ENCODE measurements at regions not wholly inside any gene's neighbourhood (a gene's known extent, or its start where the extent isn't known, plus 50 kb on each side); places are given as distances from the start of the nearest gene placed in this dataset.

- TF ChIP-seq, protein P1, sequence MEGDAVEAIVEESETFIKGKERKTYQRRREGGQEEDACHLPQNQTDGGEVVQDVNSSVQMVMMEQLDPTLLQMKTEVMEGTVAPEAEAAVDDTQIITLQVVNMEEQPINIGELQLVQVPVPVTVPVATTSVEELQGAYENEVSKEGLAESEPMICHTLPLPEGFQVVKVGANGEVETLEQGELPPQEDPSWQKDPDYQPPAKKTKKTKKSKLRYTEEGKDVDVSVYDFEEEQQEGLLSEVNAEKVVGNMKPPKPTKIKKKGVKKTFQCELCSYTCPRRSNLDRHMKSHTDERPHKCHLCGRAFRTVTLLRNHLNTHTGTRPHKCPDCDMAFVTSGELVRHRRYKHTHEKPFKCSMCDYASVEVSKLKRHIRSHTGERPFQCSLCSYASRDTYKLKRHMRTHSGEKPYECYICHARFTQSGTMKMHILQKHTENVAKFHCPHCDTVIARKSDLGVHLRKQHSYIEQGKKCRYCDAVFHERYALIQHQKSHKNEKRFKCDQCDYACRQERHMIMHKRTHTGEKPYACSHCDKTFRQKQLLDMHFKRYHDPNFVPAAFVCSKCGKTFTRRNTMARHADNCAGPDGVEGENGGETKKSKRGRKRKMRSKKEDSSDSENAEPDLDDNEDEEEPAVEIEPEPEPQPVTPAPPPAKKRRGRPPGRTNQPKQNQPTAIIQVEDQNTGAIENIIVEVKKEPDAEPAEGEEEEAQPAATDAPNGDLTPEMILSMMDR (IDR thresholded peaks at IDR 0.05; ENCODE audit: low read depth, low read length): no peak
- no peak overlapping the region for H3K4me3 ChIP-seq (ENCODE audit: low read depth, low read length)
- no peak for DNase-seq (ENCODE audit: low read depth, low spot score)
Measured at GRCh38 chr2:235194836-235195235, 243.0 kb downstream of the SH3BP4 start.

DNA sequence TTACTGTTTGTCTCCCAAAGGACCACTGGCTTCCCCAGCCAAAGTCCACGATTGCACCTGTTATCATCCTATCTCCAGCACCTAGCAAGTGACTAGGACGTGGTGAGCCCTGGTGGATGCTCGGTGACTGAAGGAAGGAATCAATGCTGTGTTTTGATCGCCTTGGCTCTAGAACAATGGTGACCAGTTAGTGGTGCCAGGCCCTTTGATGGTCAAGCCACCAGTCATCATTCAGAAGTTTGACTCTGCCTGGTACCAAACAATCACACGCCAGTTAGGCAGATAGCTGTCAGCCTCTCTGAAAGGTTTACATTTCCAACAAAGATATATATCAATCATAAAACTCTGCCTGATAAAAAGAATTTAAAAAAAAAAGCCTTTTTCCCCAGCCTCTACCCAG, 244.1 kb downstream of the SH3BP4 start:
- H3K4me3 ChIP-seq (ENCODE audit: low read depth, low read length): no peak overlapping the region
- TF ChIP-seq, protein P1 (IDR thresholded peaks at IDR 0.05; ENCODE audit: low read depth, low read length): no peak
- DNase-seq (ENCODE audit: low read depth, low spot score): no peak
- in situ Hi-C loops (cut with HindIII; ENCODE audit: low sequenced_read_pairs): no loop called here

More at GRCh38 chr2:235194836-235195235, 243.0 kb downstream of the SH3BP4 start:
- in situ Hi-C loops (cut with HindIII; ENCODE audit: low sequenced_read_pairs): no loop called here

- TF ChIP-seq, protein P1 (IDR thresholded peaks at IDR 0.05; ENCODE audit: low read depth, low read length): no peak
- H3K4me3 ChIP-seq (ENCODE audit: low read depth, low read length): no peak overlapping the region
- in situ Hi-C loops (cut with HindIII; ENCODE audit: low sequenced_read_pairs): no loop called here
- DNase-seq (ENCODE audit: low read depth, low spot score): no peak
Measured at GRCh38 chr2:235199128-235199527, 247.3 kb downstream of the SH3BP4 start.

GRCh38 chr2:235200216-235200615, 248.4 kb downstream of the SH3BP4 start:
- H3K4me3 ChIP-seq (ENCODE audit: low read depth, low read length): no peak overlapping the region
- DNase-seq (ENCODE audit: low read depth, low spot score): no peak
- in situ Hi-C loops (cut with HindIII; ENCODE audit: low sequenced_read_pairs): no loop called here
- TF ChIP-seq, protein P1 (IDR thresholded peaks at IDR 0.05; ENCODE audit: low read depth, low read length): no peak

DNA sequence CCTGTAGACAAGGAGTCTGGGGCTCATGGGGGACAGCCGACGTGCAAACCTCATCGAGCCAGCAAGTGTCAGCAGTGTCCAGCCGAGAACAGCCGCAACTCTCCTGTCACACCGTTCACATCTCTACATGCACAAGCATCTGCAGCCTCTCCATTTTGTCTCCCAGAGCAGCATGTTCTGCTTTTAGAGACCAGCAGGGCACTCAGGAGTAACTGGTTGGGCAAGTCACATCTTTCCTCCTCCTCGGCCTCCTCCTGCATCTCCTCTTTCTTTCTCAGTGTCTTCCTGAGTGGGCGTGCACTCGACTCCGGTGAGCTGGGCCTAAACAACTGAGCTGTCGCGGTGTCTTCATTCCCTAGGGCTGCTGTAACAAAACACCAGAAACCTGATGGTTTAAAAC, 249.9 kb downstream of the SH3BP4 start:
- DNase-seq (ENCODE audit: low read depth, low spot score): no peak
- H3K4me3 ChIP-seq (ENCODE audit: low read depth, low read length): no peak overlapping the region
- in situ Hi-C loops (cut with HindIII; ENCODE audit: low sequenced_read_pairs): no loop called here
- TF ChIP-seq, protein P1 (IDR thresholded peaks at IDR 0.05; ENCODE audit: low read depth, low read length): no peak

GRCh38 chr2:235204948-235205347, 253.1 kb downstream of the SH3BP4 start:
- in situ Hi-C loops (cut with HindIII; ENCODE audit: low sequenced_read_pairs): no loop called here
- no peak for DNase-seq (ENCODE audit: low read depth, low spot score)
- no peak overlapping the region for H3K4me3 ChIP-seq (ENCODE audit: low read depth, low read length)
- TF ChIP-seq, protein P1 (IDR thresholded peaks at IDR 0.05; ENCODE audit: low read depth, low read length): no peak

DNA sequence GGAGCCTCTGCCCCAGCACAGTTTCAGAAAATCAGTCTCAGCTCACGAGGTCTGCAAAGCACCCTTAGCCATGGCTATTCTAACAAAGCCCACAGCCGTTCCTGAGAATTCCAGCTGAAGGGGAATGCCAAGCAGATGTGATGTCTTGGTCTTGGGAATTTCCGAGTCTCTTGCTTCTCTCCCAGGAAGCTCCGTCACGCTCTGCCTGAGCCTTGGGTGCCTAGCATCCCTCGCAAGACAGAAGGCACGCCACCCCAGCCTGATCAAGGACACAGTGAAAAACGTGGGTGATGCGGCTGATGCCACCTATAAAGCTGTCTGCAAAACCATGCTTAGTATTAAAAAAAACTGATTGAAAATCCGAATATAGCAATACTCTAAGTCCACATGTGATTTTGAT, 254.6 kb downstream of the SH3BP4 start:
- H3K4me3 ChIP-seq (ENCODE audit: low read depth, low read length): no peak overlapping the region
- TF ChIP-seq, protein P1 (IDR thresholded peaks at IDR 0.05; ENCODE audit: low read depth, low read length): no peak
- in situ Hi-C loops (cut with HindIII; ENCODE audit: low sequenced_read_pairs): no loop called here
- DNase-seq (ENCODE audit: low read depth, low spot score): no peak
